ENCODE measurements at regions not wholly inside any gene's neighbourhood (a gene's known extent, or its start where the extent isn't known, plus 50 kb on each side); places are given as distances from the start of the nearest gene placed in this dataset.
"Not testable (repeated sequence)": the region's sequence is repeated elsewhere in the genome, so short reads cannot be mapped to it uniquely, and the experiment has no call there.

- DNase-seq (ENCODE audit: low spot score) = not testable (repeated sequence)
Measured at GRCh38 chr11:71721840-71722239, 111.2 kb upstream of the DEFB108B start.

GRCh38 chr11:71723991-71724390 is 109.0 kb upstream of the DEFB108B start:
- DNase-seq (ENCODE audit: low spot score) = not testable (repeated sequence)

GRCh38 chr11:71730748-71731147 is 102.3 kb upstream of the DEFB108B start:
- not testable (repeated sequence) for DNase-seq (ENCODE audit: low spot score)

- not testable (repeated sequence) for DNase-seq (ENCODE audit: low spot score)
Measured at GRCh38 chr11:71734368-71734767, 98.6 kb upstream of the DEFB108B start.

- DNase-seq (ENCODE audit: low spot score) = not testable (repeated sequence)
Measured at GRCh38 chr11:71738317-71738716, 94.7 kb upstream of the DEFB108B start.

- not testable (repeated sequence) for DNase-seq (ENCODE audit: low spot score)
Measured at GRCh38 chr11:71743385-71743784, 89.6 kb upstream of the DEFB108B start.

- not testable (repeated sequence) for DNase-seq (ENCODE audit: low spot score)
Measured at GRCh38 chr11:71745656-71746055, 87.3 kb upstream of the DEFB108B start.

- not testable (repeated sequence) for DNase-seq (ENCODE audit: low spot score)
Measured at GRCh38 chr11:71746263-71746662, 86.7 kb upstream of the DEFB108B start.

- DNase-seq (ENCODE audit: low spot score) = not testable (repeated sequence)
Measured at GRCh38 chr11:71748965-71749620, 83.9 kb upstream of the DEFB108B start.

GRCh38 chr11:71750908-71751307 is 82.1 kb upstream of the DEFB108B start:
- DNase-seq (ENCODE audit: low spot score) = not testable (repeated sequence)

GRCh38 chr11:71764695-71765491 is 68.1 kb upstream of the DEFB108B start:
- DNase-seq (ENCODE audit: low spot score) = not testable (repeated sequence)

- not testable (repeated sequence) for DNase-seq (ENCODE audit: low spot score)
Measured at GRCh38 chr11:71767016-71767415, 66.0 kb upstream of the DEFB108B start.

GRCh38 chr11:71772193-71772592 is 60.8 kb upstream of the DEFB108B start:
- not testable (repeated sequence) for DNase-seq (ENCODE audit: low spot score)

GRCh38 chr11:71774603-71775222 is 58.3 kb upstream of the DEFB108B start:
- DNase-seq (ENCODE audit: low spot score) = no peak

- DNase-seq (ENCODE audit: low spot score) = not testable (repeated sequence)
Measured at GRCh38 chr11:71780116-71780515, 52.9 kb upstream of the DEFB108B start.

- DNase-seq (ENCODE audit: low spot score) = not testable (repeated sequence)
Measured at GRCh38 chr11:71780771-71781170, 52.2 kb upstream of the DEFB108B start.

- not testable (repeated sequence) for DNase-seq (ENCODE audit: low spot score)
Measured at GRCh38 chr11:71781491-71781890, 51.5 kb upstream of the DEFB108B start.

- DNase-seq (ENCODE audit: low spot score) = not testable (repeated sequence)
Measured at GRCh38 chr11:71782229-71782861, 50.7 kb upstream of the DEFB108B start.

- DNase-seq (ENCODE audit: low spot score) = not testable (repeated sequence)
Measured at GRCh38 chr11:71783191-71783590, 49.8 kb upstream of the DEFB108B start.

Data from RKO (cell line).